Gastrocnemius medialis (tissue), 4 donors: ENCODE measurements at regions not wholly inside any gene's neighbourhood (a gene's known extent, or its start where the extent isn't known, plus 50 kb on each side); places are given as distances from the start of the nearest gene placed in this dataset.
"Not testable (repeated sequence)": the region's sequence is repeated elsewhere in the genome, so short reads cannot be mapped to it uniquely, and the experiment has no call there.

ENCODE experiments used
- ATAC-seq, 2 donors: fragments of 150-250 bp; one replicate each; pipeline ENCODE4 v1.9.1; 2016
- DNase-seq, 2 donors: peaks; one replicate each; pipeline ENCODE4 v3.0.0-alpha.2; 2019
- H3K27ac ChIP-seq, 4 donors: fragments of 200-600 bp; sonication (generic); 1 replicate in 1 of 4; 2 replicates in 3 of 4; pipeline ENCODE4 v1.5.1; 2016 to 2018; ENCODE audit warnings: mild to moderate bottlenecking in 2 of 4, moderate library complexity in 1 of 4
- H3K27me3 ChIP-seq, 3 donors: fragments of 200-600 bp; sonication (generic) in 2 of 3; 1 replicate in 1 of 3; 2 replicates in 2 of 3; pipeline versions ENCODE4 v1.5.1 to v1.6.0; 2016 to 2019; ENCODE audit warnings: mild to moderate bottlenecking in 1 of 3, moderate library complexity in 1 of 3
- H3K36me3 ChIP-seq, 2 donors: fragments of 200-600 bp; sonication (generic) in 1 of 2; one replicate each; pipeline ENCODE4 v1.5.1; 2017 to 2018
- H3K4me1 ChIP-seq, 2 donors: fragments of 200-600 bp; sonication (generic) in 1 of 2; one replicate each; pipeline ENCODE4 v1.5.1; 2016 to 2017; ENCODE audit warnings: mild to moderate bottlenecking in 2 of 2
- H3K4me3 ChIP-seq, 4 donors: fragments of 200-600 bp; sonication (generic) in 3 of 4; 1 replicate in 1 of 4; 2 replicates in 3 of 4; pipeline ENCODE4 v1.5.1; 2016 to 2019; ENCODE audit warnings: mild to moderate bottlenecking in 2 of 4
- H3K9me3 ChIP-seq, 3 donors: fragments of 200-600 bp; sonication (generic) in 2 of 3; 1 replicate in 1 of 3; 2 replicates in 2 of 3; pipeline ENCODE4 v1.5.1; 2016 to 2019
- POLR2A ChIP-seq, 2 donors: fragments of 450-650 bp; IDR thresholded peaks; one replicate each; pipeline ENCODE4 v1.6.1; 2017; ENCODE audit warnings: antibody characterized with exemption in 2 of 2, mild to moderate bottlenecking in 2 of 2, moderate library complexity in 2 of 2
- in situ Hi-C, 4 donors: fragments of 200-750 bp; cut with MboI; loops; one replicate each; pipeline versions ENCODE4 v1.15.0 to v1.8.0; 2017; ENCODE audit warnings: low sequenced_read_pairs in 4 of 4
- intact Hi-C: fragments of 100-400 bp; cut with DNase I; formaldehyde crosslinking; loops from one replicate; pipeline ENCODE4 v1.15.1; 2023; ENCODE audit warnings: low total_unique reads
- TF ChIP-seq, protein P1 (sequence below), 5 experiments: fragments of 450-650 bp in 3 of 5; fragments of 200-600 bp in 2 of 5; sonication (generic) in 2 of 5; IDR thresholded peaks in 4 of 5; conservative IDR thresholded peaks in 1 of 5; 1 replicate in 4 of 5; 2 replicates in 1 of 5; pipeline ENCODE4 v1.5.1; 2016 to 2019; ENCODE audit warnings: antibody characterized with exemption in 5 of 5, mild to moderate bottlenecking in 3 of 5, moderate library complexity in 3 of 5

DNA sequence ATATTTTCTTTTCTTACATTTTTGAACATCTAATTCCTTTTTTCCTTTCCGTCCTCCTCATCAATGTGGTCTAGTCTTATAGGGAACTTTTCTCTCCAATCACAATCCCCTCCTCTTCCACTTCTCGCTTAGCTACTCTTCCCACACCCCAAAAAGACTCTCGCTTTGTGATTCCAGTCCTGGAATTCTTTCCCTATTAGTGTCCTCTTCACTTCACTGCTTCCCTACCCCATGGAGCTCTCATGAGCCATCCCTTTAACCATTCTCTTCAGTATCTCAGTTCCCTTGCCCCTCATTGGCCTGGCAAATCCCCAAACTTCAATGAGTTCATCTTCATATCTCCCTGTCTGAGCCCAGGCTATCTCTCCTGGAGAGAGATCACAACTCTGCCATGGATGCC lies 55.3 kb upstream of the CEP85L start:
- DNase-seq: no peak
- in situ Hi-C loops (no loop called here), intact Hi-C loops (loop anchor here (5.0 kb wide), 1 partner anchor 1029 kb away; the partner anchor contains the start of gene NUS1)
- TF ChIP-seq, protein P1, sequence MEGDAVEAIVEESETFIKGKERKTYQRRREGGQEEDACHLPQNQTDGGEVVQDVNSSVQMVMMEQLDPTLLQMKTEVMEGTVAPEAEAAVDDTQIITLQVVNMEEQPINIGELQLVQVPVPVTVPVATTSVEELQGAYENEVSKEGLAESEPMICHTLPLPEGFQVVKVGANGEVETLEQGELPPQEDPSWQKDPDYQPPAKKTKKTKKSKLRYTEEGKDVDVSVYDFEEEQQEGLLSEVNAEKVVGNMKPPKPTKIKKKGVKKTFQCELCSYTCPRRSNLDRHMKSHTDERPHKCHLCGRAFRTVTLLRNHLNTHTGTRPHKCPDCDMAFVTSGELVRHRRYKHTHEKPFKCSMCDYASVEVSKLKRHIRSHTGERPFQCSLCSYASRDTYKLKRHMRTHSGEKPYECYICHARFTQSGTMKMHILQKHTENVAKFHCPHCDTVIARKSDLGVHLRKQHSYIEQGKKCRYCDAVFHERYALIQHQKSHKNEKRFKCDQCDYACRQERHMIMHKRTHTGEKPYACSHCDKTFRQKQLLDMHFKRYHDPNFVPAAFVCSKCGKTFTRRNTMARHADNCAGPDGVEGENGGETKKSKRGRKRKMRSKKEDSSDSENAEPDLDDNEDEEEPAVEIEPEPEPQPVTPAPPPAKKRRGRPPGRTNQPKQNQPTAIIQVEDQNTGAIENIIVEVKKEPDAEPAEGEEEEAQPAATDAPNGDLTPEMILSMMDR (IDR thresholded peaks at IDR 0.05 in 4 of 5, conservative IDR thresholded peaks at IDR 0.05 in 1 of 5): no peak
- TF ChIP-seq POLR2A (IDR thresholded peaks at IDR 0.05): no peak
- no peak overlapping the region for H3K4me3 ChIP-seq
- H3K4me1 ChIP-seq: peaks cover 44 to 45% of the 10 kb centered on the region in 2 donors
- ATAC-seq: no peak
- H3K36me3 ChIP-seq: no peaks in the 10 kb centered on the region
- H3K27ac ChIP-seq: peak overlapping the region in 2 of 4 donors; percentile 31 to 43
- no peaks in the 10 kb centered on the region for H3K27me3 ChIP-seq
- no peaks in the 10 kb centered on the region for H3K9me3 ChIP-seq

DNA sequence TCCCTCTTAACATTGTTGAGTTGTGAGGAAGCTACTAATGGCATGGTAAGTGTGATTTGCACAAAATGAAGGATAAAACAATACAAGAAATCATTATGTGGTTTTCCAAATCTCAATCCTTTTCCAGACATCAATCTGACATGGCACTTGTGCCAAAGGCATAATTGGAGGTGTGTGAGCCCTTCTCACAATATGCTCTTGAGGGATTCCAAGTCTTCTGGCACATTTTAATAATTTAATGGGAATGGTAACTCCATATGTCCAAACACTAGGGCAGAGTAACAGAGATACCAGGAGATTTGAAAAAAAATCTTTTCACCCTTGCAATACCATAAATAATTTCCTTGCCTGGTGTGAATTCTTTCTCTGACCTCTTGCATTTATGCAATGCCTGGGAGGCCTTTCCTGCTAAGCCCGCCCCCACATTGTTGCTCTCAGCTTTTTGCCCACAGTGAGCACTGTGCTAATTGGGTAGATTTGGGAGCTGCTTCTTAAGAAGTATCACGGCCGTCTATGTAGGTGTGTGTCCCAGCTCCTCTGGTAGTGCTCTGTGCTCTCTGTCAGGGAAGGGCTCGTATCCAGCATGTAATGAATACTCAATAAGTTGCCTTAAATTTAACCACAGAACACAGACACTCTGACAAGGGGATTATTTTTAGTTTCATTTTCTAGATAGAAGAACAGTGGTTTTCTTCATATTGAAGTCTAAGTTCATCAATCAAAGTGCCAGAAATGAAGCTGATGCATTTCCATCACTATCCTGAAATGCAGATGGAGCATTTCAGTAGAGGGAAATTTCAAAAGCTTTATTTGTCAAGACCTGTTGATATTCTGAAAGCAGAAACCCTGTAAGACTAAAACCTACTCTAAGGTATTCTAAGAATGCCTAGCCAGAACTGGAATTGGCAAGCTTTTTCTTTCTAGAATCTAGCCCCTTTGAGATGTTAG lies 54.4 kb upstream of the CEP85L start:
- H3K27ac ChIP-seq: peak overlapping the region; percentile 19 to 45 (median 37)
- intact Hi-C loops (loop anchor here (5.0 kb wide), 1 partner anchor 1029 kb away; the partner anchor contains the start of gene NUS1), in situ Hi-C loops (no loop called here)

DNA sequence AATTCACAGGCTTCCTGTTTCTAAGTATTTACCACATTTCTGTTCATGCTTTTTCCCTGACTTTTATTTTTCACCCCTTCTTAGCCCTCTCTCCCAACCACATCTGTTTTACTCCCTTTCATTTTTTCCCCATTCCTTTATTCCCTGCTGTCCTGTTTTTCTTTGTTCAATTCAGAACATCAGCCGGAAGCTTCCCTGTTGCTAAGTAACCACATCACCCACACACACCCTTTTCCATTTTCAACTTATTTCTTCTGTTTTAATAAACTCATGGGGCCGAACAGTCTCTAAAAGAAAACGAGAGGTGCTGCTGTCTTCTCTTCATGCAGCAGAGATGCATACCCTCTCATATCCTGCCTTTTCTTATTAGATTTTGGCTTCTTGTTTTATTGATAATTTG lies 53.5 kb upstream of the CEP85L start:
- no peak for TF ChIP-seq POLR2A (IDR thresholded peaks at IDR 0.05)
- TF ChIP-seq, protein P1 (IDR thresholded peaks at IDR 0.05 in 4 of 5, conservative IDR thresholded peaks at IDR 0.05 in 1 of 5): no peak
- peak overlapping the region in 1 of 4 donors; percentile 25 for H3K27ac ChIP-seq
- ATAC-seq (no peak), DNase-seq (no peak)
- in situ Hi-C loops (no loop called here), intact Hi-C loops (loop anchor here (5.0 kb wide), 1 partner anchor 1028 kb away; the partner anchor contains the start of gene NUS1)
- H3K4me3 ChIP-seq: no peak overlapping the region
- no peaks in the 10 kb centered on the region for H3K36me3 ChIP-seq
- H3K9me3 ChIP-seq: no peaks in the 10 kb centered on the region
- H3K4me1 ChIP-seq: peaks cover 44% of the 10 kb centered on the region in 2 donors
- no peaks in the 10 kb centered on the region for H3K27me3 ChIP-seq

More for the DNA sequence above, 54.4 kb upstream of the CEP85L start:
- no peak for DNase-seq
- TF ChIP-seq POLR2A (IDR thresholded peaks at IDR 0.05): no peak
- TF ChIP-seq, protein P1 (IDR thresholded peaks at IDR 0.05 in 4 of 5, conservative IDR thresholded peaks at IDR 0.05 in 1 of 5): no peak
- H3K27me3 ChIP-seq: no peaks in the 10 kb centered on the region
- H3K4me1 ChIP-seq: peaks cover 44 to 45% of the 10 kb centered on the region in 2 donors
- H3K9me3 ChIP-seq: no peaks in the 10 kb centered on the region
- no peaks in the 10 kb centered on the region for H3K36me3 ChIP-seq
- ATAC-seq: peak in 1 of 2 donors; percentile 13
- peak overlapping the region; percentile 5 to 26 (median 12) for H3K4me3 ChIP-seq

DNA sequence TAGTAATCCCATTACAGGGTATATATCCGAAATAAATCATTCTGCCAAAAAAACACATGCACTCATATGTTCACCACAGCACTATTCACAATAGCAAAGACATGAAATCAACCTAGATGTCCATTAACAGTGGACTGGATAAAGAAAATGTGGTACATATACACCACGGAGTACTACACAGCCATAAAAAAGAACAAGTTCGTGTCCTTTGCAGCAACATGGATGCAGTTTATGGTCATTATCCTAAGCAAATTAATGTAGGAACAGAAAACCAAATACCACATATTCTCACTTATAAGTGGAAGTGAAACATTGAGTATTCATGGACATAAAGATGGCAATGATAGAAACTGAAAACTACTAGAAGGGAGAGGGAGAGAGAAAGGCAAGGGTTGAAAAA lies 49.9 kb upstream of the CEP85L start:
- DNase-seq, H3K27ac ChIP-seq, H3K4me3 ChIP-seq, H3K27me3 ChIP-seq, ATAC-seq, intact Hi-C loops, H3K36me3 ChIP-seq, H3K9me3 ChIP-seq, in situ Hi-C loops: not testable (repeated sequence)
- H3K4me1 ChIP-seq: peaks cover 21 to 43% of the 10 kb centered on the region in 2 donors
